ENCODE measurements at regions not wholly inside any gene's neighbourhood (a gene's known extent, or its start where the extent isn't known, plus 50 kb on each side); places are given as distances from the start of the nearest gene placed in this dataset.

GRCh38 chr15:58267051-58267450 lies 128.9 kb downstream of the AQP9 start:
- Histone ChIP-seq H3K4me3 (no peak overlapping the region), H3K9me3 (replicated peaks) (peaks cover 13% of the 10 kb centered on the region), H3K36me3 (no peaks in the 10 kb centered on the region), H3K4me1 (peaks cover 7% of the 10 kb centered on the region), H3K27ac (replicated peaks) (no peak overlapping the region), H3K27me3 (ENCODE audit: low read depth) (no peaks in the 10 kb centered on the region)
- intact Hi-C loops (cut with micrococcal nuclease): no loop called here
- TF ChIP-seq CTCF (IDR thresholded peaks at IDR 0.05; ENCODE audit: borderline replicate concordance): no peak
- DNase-seq: no peak

GRCh38 chr15:58268746-58269267 lies 130.6 kb downstream of the AQP9 start:
- peaks cover 7% of the 10 kb centered on the region for H3K4me1 ChIP-seq
- peaks cover 16% of the 10 kb centered on the region for H3K9me3 ChIP-seq (replicated peaks)
- no peaks in the 10 kb centered on the region for H3K36me3 ChIP-seq
- DNase-seq: no peak
- H3K27ac ChIP-seq (replicated peaks): no peak overlapping the region
- no peak overlapping the region for H3K4me3 ChIP-seq
- intact Hi-C loops (cut with micrococcal nuclease): no loop called here
- no peaks in the 10 kb centered on the region for H3K27me3 ChIP-seq (ENCODE audit: low read depth)
- no peak for TF ChIP-seq CTCF (IDR thresholded peaks at IDR 0.05; ENCODE audit: borderline replicate concordance)

- Histone ChIP-seq H3K36me3 (no peaks in the 10 kb centered on the region), H3K4me1 (peaks cover 7% of the 10 kb centered on the region), H3K27ac (replicated peaks) (no peak overlapping the region), H3K9me3 (replicated peaks) (peaks cover 18% of the 10 kb centered on the region), H3K27me3 (ENCODE audit: low read depth) (no peaks in the 10 kb centered on the region), H3K4me3 (no peak overlapping the region)
- peak; percentile 82 for TF ChIP-seq CTCF (IDR thresholded peaks at IDR 0.05; ENCODE audit: borderline replicate concordance)
- intact Hi-C loops (cut with micrococcal nuclease): no loop called here
- DNase-seq: no peak
These were observed 131.6 kb downstream of the AQP9 start for GRCh38 chr15:58269455-58270414.

- H3K4me3 ChIP-seq: no peak overlapping the region
- intact Hi-C loops (cut with micrococcal nuclease): no loop called here
These were observed 133.2 kb downstream of the AQP9 start for GRCh38 chr15:58271410-58271809.

GRCh38 chr15:58273104-58273503 lies 134.9 kb downstream of the AQP9 start:
- Histone ChIP-seq H3K27ac (replicated peaks) (no peak overlapping the region), H3K27me3 (ENCODE audit: low read depth) (no peaks in the 10 kb centered on the region), H3K36me3 (no peaks in the 10 kb centered on the region), H3K4me1 (peaks cover 7% of the 10 kb centered on the region), H3K4me3 (no peak overlapping the region), H3K9me3 (replicated peaks) (peaks cover 18% of the 10 kb centered on the region)
- no peak for DNase-seq
- intact Hi-C loops (cut with micrococcal nuclease): no loop called here
- no peak for TF ChIP-seq CTCF (IDR thresholded peaks at IDR 0.05; ENCODE audit: borderline replicate concordance)

More at GRCh38 chr15:58271410-58271809, 133.2 kb downstream of the AQP9 start:
- Histone ChIP-seq H3K4me1 (peaks cover 7% of the 10 kb centered on the region), H3K27me3 (ENCODE audit: low read depth) (no peaks in the 10 kb centered on the region), H3K9me3 (replicated peaks) (peaks cover 18% of the 10 kb centered on the region), H3K36me3 (no peaks in the 10 kb centered on the region), H3K27ac (replicated peaks) (no peak overlapping the region)
- DNase-seq: no peak
- no peak for TF ChIP-seq CTCF (IDR thresholded peaks at IDR 0.05; ENCODE audit: borderline replicate concordance)
